ENCODE measurements at regions not wholly inside any gene's neighbourhood (a gene's known extent, or its start where the extent isn't known, plus 50 kb on each side); places are given as distances from the start of the nearest gene placed in this dataset.
"Not testable (repeated sequence)": the region's sequence is repeated elsewhere in the genome, so short reads cannot be mapped to it uniquely, and the experiment has no call there.

- Histone ChIP-seq H3K9me3 (ENCODE audit: control insufficient read depth in 5 of 5, low read length in 5 of 5) (no peaks in the 10 kb centered on the region), H3K9ac (ENCODE audit: low read length in 5 of 5) (no peak overlapping the region)
These were observed 524.2 kb downstream of the TRIB2 start for GRCh38 chr2:13240789-13241487.

GRCh38 chr2:13252615-13253014 lies 535.9 kb downstream of the TRIB2 start:
- Histone ChIP-seq H3K9me3 (ENCODE audit: control insufficient read depth in 5 of 5, low read length in 5 of 5) (no peaks in the 10 kb centered on the region), H3K9ac (ENCODE audit: low read length in 5 of 5) (no peak overlapping the region), H3K4me3 (ENCODE audit: low read depth in 1 of 5, low read length in 5 of 5) (no peak overlapping the region), H3K27me3 (ENCODE audit: control insufficient read depth in 5 of 5, insufficient read depth in 4 of 5, low read length in 5 of 5) (no peaks in the 10 kb centered on the region), H3K36me3 (ENCODE audit: control insufficient read depth in 5 of 5, insufficient read depth in 5 of 5, low read length in 5 of 5) (no peaks in the 10 kb centered on the region), H3K27ac (ENCODE audit: low read depth, low read length) (no peak overlapping the region), H3K4me1 (ENCODE audit: control insufficient read depth in 5 of 5, insufficient read depth in 5 of 5, low read length in 5 of 5) (no peaks in the 10 kb centered on the region)

More at GRCh38 chr2:13240789-13241487, 524.2 kb downstream of the TRIB2 start:
- Histone ChIP-seq H3K4me1 (ENCODE audit: control insufficient read depth in 5 of 5, insufficient read depth in 5 of 5, low read length in 5 of 5) (no peaks in the 10 kb centered on the region), H3K36me3 (ENCODE audit: control insufficient read depth in 5 of 5, insufficient read depth in 5 of 5, low read length in 5 of 5) (no peaks in the 10 kb centered on the region), H3K27ac (ENCODE audit: low read depth, low read length) (no peak overlapping the region), H3K4me3 (ENCODE audit: low read depth in 1 of 5, low read length in 5 of 5) (no peak overlapping the region), H3K27me3 (ENCODE audit: control insufficient read depth in 5 of 5, insufficient read depth in 4 of 5, low read length in 5 of 5) (no peaks in the 10 kb centered on the region)

- H3K4me1 ChIP-seq (ENCODE audit: control insufficient read depth in 5 of 5, insufficient read depth in 5 of 5, low read length in 5 of 5), result no peaks in the 10 kb centered on the region
- no peak overlapping the region for H3K9ac ChIP-seq (ENCODE audit: low read length in 5 of 5)
- no peak overlapping the region for H3K4me3 ChIP-seq (ENCODE audit: low read depth in 1 of 5, low read length in 5 of 5)
- H3K27me3 ChIP-seq (ENCODE audit: control insufficient read depth in 5 of 5, insufficient read depth in 4 of 5, low read length in 5 of 5), result peaks cover 0 to 2% (median 0%) of the 10 kb centered on the region in 5 donors
- H3K27ac ChIP-seq (ENCODE audit: low read depth, low read length), result no peak overlapping the region
- H3K9me3 ChIP-seq (ENCODE audit: control insufficient read depth in 5 of 5, low read length in 5 of 5), result no peaks in the 10 kb centered on the region
- no peaks in the 10 kb centered on the region for H3K36me3 ChIP-seq (ENCODE audit: control insufficient read depth in 5 of 5, insufficient read depth in 5 of 5, low read length in 5 of 5)
These were observed 538.7 kb downstream of the TRIB2 start for GRCh38 chr2:13255485-13255884.

- Histone ChIP-seq H3K9ac (ENCODE audit: low read length in 5 of 5) (no peak overlapping the region), H3K4me3 (ENCODE audit: low read depth in 1 of 5, low read length in 5 of 5) (no peak overlapping the region), H3K36me3 (ENCODE audit: control insufficient read depth in 5 of 5, insufficient read depth in 5 of 5, low read length in 5 of 5) (no peaks in the 10 kb centered on the region), H3K27ac (ENCODE audit: low read depth, low read length) (no peak overlapping the region), H3K4me1 (ENCODE audit: control insufficient read depth in 5 of 5, insufficient read depth in 5 of 5, low read length in 5 of 5) (no peaks in the 10 kb centered on the region), H3K9me3 (ENCODE audit: control insufficient read depth in 5 of 5, low read length in 5 of 5) (peaks cover 0 to 4% (median 3%) of the 10 kb centered on the region in 5 donors), H3K27me3 (ENCODE audit: control insufficient read depth in 5 of 5, insufficient read depth in 4 of 5, low read length in 5 of 5) (peaks cover 0 to 2% (median 0%) of the 10 kb centered on the region in 5 donors)
These were observed 543.7 kb downstream of the TRIB2 start for GRCh38 chr2:13260402-13260801.

GRCh38 chr2:13266166-13266565 lies 549.4 kb downstream of the TRIB2 start:
- peaks cover 0 to 4% (median 3%) of the 10 kb centered on the region in 5 donors for H3K9me3 ChIP-seq (ENCODE audit: control insufficient read depth in 5 of 5, low read length in 5 of 5)
- no peaks in the 10 kb centered on the region for H3K36me3 ChIP-seq (ENCODE audit: control insufficient read depth in 5 of 5, insufficient read depth in 5 of 5, low read length in 5 of 5)
- no peak overlapping the region for H3K4me3 ChIP-seq (ENCODE audit: low read depth in 1 of 5, low read length in 5 of 5)
- no peaks in the 10 kb centered on the region for H3K4me1 ChIP-seq (ENCODE audit: control insufficient read depth in 5 of 5, insufficient read depth in 5 of 5, low read length in 5 of 5)
- H3K27me3 ChIP-seq (ENCODE audit: control insufficient read depth in 5 of 5, insufficient read depth in 4 of 5, low read length in 5 of 5), result no peaks in the 10 kb centered on the region
- no peak overlapping the region for H3K9ac ChIP-seq (ENCODE audit: low read length in 5 of 5)
- H3K27ac ChIP-seq (ENCODE audit: low read depth, low read length), result no peak overlapping the region

- H3K27ac ChIP-seq (ENCODE audit: low read depth, low read length), result no peak overlapping the region
- no peak overlapping the region for H3K9ac ChIP-seq (ENCODE audit: low read length in 5 of 5)
- no peaks in the 10 kb centered on the region for H3K27me3 ChIP-seq (ENCODE audit: control insufficient read depth in 5 of 5, insufficient read depth in 4 of 5, low read length in 5 of 5)
- no peaks in the 10 kb centered on the region for H3K36me3 ChIP-seq (ENCODE audit: control insufficient read depth in 5 of 5, insufficient read depth in 5 of 5, low read length in 5 of 5)
- H3K4me3 ChIP-seq (ENCODE audit: low read depth in 1 of 5, low read length in 5 of 5), result no peak overlapping the region
- H3K9me3 ChIP-seq (ENCODE audit: control insufficient read depth in 5 of 5, low read length in 5 of 5), result no peaks in the 10 kb centered on the region
- H3K4me1 ChIP-seq (ENCODE audit: control insufficient read depth in 5 of 5, insufficient read depth in 5 of 5, low read length in 5 of 5), result no peaks in the 10 kb centered on the region
These were observed 568.0 kb downstream of the TRIB2 start for GRCh38 chr2:13284688-13285087.

GRCh38 chr2:13289310-13289709 lies 572.6 kb downstream of the TRIB2 start:
- H3K36me3 ChIP-seq (ENCODE audit: control insufficient read depth in 5 of 5, insufficient read depth in 5 of 5, low read length in 5 of 5), result no peaks in the 10 kb centered on the region
- no peaks in the 10 kb centered on the region for H3K4me1 ChIP-seq (ENCODE audit: control insufficient read depth in 5 of 5, insufficient read depth in 5 of 5, low read length in 5 of 5)
- no peak overlapping the region for H3K27ac ChIP-seq (ENCODE audit: low read depth, low read length)
- H3K4me3 ChIP-seq (ENCODE audit: low read depth in 1 of 5, low read length in 5 of 5), result no peak overlapping the region
- no peaks in the 10 kb centered on the region for H3K27me3 ChIP-seq (ENCODE audit: control insufficient read depth in 5 of 5, insufficient read depth in 4 of 5, low read length in 5 of 5)
- peaks cover 0 to 5% (median 0%) of the 10 kb centered on the region in 5 donors for H3K9me3 ChIP-seq (ENCODE audit: control insufficient read depth in 5 of 5, low read length in 5 of 5)
- H3K9ac ChIP-seq (ENCODE audit: low read length in 5 of 5), result no peak overlapping the region

- H3K4me3 ChIP-seq (ENCODE audit: low read depth in 1 of 5, low read length in 5 of 5); H3K9ac ChIP-seq (ENCODE audit: low read length in 5 of 5); H3K9me3 ChIP-seq (ENCODE audit: control insufficient read depth in 5 of 5, low read length in 5 of 5); H3K4me1 ChIP-seq (ENCODE audit: control insufficient read depth in 5 of 5, insufficient read depth in 5 of 5, low read length in 5 of 5); H3K36me3 ChIP-seq (ENCODE audit: control insufficient read depth in 5 of 5, insufficient read depth in 5 of 5, low read length in 5 of 5); H3K27me3 ChIP-seq (ENCODE audit: control insufficient read depth in 5 of 5, insufficient read depth in 4 of 5, low read length in 5 of 5); H3K27ac ChIP-seq (ENCODE audit: low read depth, low read length): not testable (repeated sequence)
These were observed 591.7 kb downstream of the TRIB2 start for GRCh38 chr2:13308478-13308805.

- Histone ChIP-seq H3K36me3 (ENCODE audit: control insufficient read depth in 5 of 5, insufficient read depth in 5 of 5, low read length in 5 of 5) (no peaks in the 10 kb centered on the region), H3K4me1 (ENCODE audit: control insufficient read depth in 5 of 5, insufficient read depth in 5 of 5, low read length in 5 of 5) (no peaks in the 10 kb centered on the region), H3K27me3 (ENCODE audit: control insufficient read depth in 5 of 5, insufficient read depth in 4 of 5, low read length in 5 of 5) (no peaks in the 10 kb centered on the region), H3K9ac (ENCODE audit: low read length in 5 of 5) (no peak overlapping the region), H3K4me3 (ENCODE audit: low read depth in 1 of 5, low read length in 5 of 5) (no peak overlapping the region), H3K27ac (ENCODE audit: low read depth, low read length) (no peak overlapping the region), H3K9me3 (ENCODE audit: control insufficient read depth in 5 of 5, low read length in 5 of 5) (peaks cover 0 to 2% (median 0%) of the 10 kb centered on the region in 5 donors)
These were observed 592.3 kb downstream of the TRIB2 start for GRCh38 chr2:13308989-13309388.

- H3K27ac ChIP-seq (ENCODE audit: low read depth, low read length), result no peak overlapping the region
- H3K27me3 ChIP-seq (ENCODE audit: control insufficient read depth in 5 of 5, insufficient read depth in 4 of 5, low read length in 5 of 5), result no peaks in the 10 kb centered on the region
- no peaks in the 10 kb centered on the region for H3K4me1 ChIP-seq (ENCODE audit: control insufficient read depth in 5 of 5, insufficient read depth in 5 of 5, low read length in 5 of 5)
- no peaks in the 10 kb centered on the region for H3K36me3 ChIP-seq (ENCODE audit: control insufficient read depth in 5 of 5, insufficient read depth in 5 of 5, low read length in 5 of 5)
- no peak overlapping the region for H3K9ac ChIP-seq (ENCODE audit: low read length in 5 of 5)
- peaks cover 0 to 4% (median 0%) of the 10 kb centered on the region in 5 donors for H3K9me3 ChIP-seq (ENCODE audit: control insufficient read depth in 5 of 5, low read length in 5 of 5)
- H3K4me3 ChIP-seq (ENCODE audit: low read depth in 1 of 5, low read length in 5 of 5), result no peak overlapping the region
These were observed 615.3 kb downstream of the TRIB2 start for GRCh38 chr2:13332060-13332459.
